OCI-LY1 (cell line): ENCODE measurements at regions not wholly inside any gene's neighbourhood (a gene's known extent, or its start where the extent isn't known, plus 50 kb on each side); places are given as distances from the start of the nearest gene placed in this dataset.

Experiments used
- CTCF ChIP-seq: fragments of 200-600 bp; sonication (generic), shearing (Covaris generic); IDR thresholded peaks from 2 replicates; pipeline ENCODE4 v1.5.1; 2017; ENCODE audit warnings: mild to moderate bottlenecking, antibody characterized with exemption, low read length, moderate library complexity, mixed read lengths
- EZH2 ChIP-seq: fragments of 200-600 bp; sonication (generic), shearing (Covaris generic); IDR thresholded peaks from 2 replicates; pipeline ENCODE4 v1.8.0; 2017; ENCODE audit warnings: borderline replicate concordance, mixed run types, mild to moderate bottlenecking, antibody characterized with exemption, low read length, moderate library complexity, mixed read lengths

DNA sequence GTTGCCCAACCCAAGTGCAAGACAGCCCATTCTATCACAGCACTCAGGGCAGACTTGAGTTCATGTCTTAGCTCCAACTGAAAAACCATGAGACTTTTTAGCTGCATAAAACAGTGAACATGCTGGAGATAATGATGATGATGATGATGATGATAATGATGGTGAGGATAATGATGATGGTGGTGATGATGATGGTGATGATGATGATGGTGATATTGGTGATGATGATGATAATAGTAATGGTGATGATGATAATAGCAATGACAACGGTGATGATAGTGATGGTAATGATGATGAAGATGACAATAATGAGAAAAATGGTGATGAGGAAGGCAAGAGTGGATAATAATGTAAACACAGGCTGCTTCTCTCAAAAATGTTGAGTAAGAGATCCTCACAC is 576.2 kb downstream of the BCL11B start:
- TF ChIP-seq EZH2 (no peak), CTCF (no peak)
